Psoas muscle (tissue), 7 donors: ENCODE measurements at regions not wholly inside any gene's neighbourhood (a gene's known extent, or its start where the extent isn't known, plus 50 kb on each side); places are given as distances from the start of the nearest gene placed in this dataset.

ENCODE experiments used
- ATAC-seq, 4 donors: fragments of 200-7000 bp; cut with Tn5 transposase; one replicate each; pipeline ENCODE4 v1.9.1; 2020; ENCODE audit warnings: moderate library complexity in 3 of 4, mild to moderate bottlenecking in 2 of 4
- DNase-seq, 2 donors: peaks; one replicate each; pipeline ENCODE4 v3.0.0-alpha.2; 2020
- H3K27ac ChIP-seq: fragments of 200-600 bp; one replicate; pipeline ENCODE4 v1.8.0; 2022
- H3K27me3 ChIP-seq, 3 donors: fragments of 200-600 bp in 1 of 3; one replicate each; pipeline versions ENCODE4 v1.6.1 to v1.8.0; 2013 to 2022; ENCODE audit warnings: low read length in 2 of 3, mild to moderate bottlenecking in 2 of 3, moderate library complexity in 1 of 3; ENCODE audit not compliant: insufficient read depth in 3 of 3
- H3K36me3 ChIP-seq, 2 donors: fragments of 200-600 bp in 1 of 2; one replicate each; pipeline versions ENCODE4 v1.6.1 to v1.8.0; 2013 to 2022; ENCODE audit warnings: low read depth in 1 of 2, mild to moderate bottlenecking in 1 of 2, moderate library complexity in 1 of 2; ENCODE audit not compliant: insufficient read depth in 1 of 2
- H3K4me1 ChIP-seq: fragments of 200-600 bp; one replicate; pipeline ENCODE4 v1.8.0; 2022
- H3K4me3 ChIP-seq: fragments of 200-600 bp; one replicate; pipeline ENCODE4 v1.8.0; 2022; ENCODE audit warnings: mild to moderate bottlenecking
- H3K9me3 ChIP-seq: fragments of 200-600 bp; one replicate; pipeline ENCODE4 v1.8.0; 2022
- CTCF ChIP-seq: fragments of 200-600 bp; IDR thresholded peaks from one replicate; pipeline ENCODE4 v1.8.0; 2022; ENCODE audit warnings: antibody characterized with exemption
- WGBS, 3 donors: extraction: QIAGEN DNeasy Blood & Tissue Kit; methylation state at CpG; one replicate each; pipeline versions ENCODE4 v1.1.6 to v1.1.7; 2013; 5-methylcytosine and 5-hydroxymethylcytosine counted together
- intact Hi-C, 2 donors: fragments of 100-400 bp; cut with DNase I; formaldehyde crosslinking; loops; one replicate each; pipeline versions ENCODE4 v1.11.0 to v1.14.2; 2022
- donor health status: healthy with polysubstance abuse.
- donor health status: DM: no; HTN: no; CAD: no; lungs with moderate emphysema.
- donor health status: Bipolar disorder and iron deficiency.
- donor health status: healthy.
- donor health status: DM: yes; HTN: yes; CAD: no.
- donor health status: DM: no; HTN: no; CAD: no.
- donor health status: DM: yes; HTN: yes; CAD: no.

GRCh38 chrX:10900585-10901289 is 210.4 kb upstream of the HCCS start:
- intact Hi-C loops = no loop called here
- H3K9me3 ChIP-seq = peaks cover 1% of the 10 kb centered on the region
- H3K36me3 ChIP-seq = no peaks in the 10 kb centered on the region
- no peak overlapping the region for H3K4me3 ChIP-seq
- no peak for TF ChIP-seq CTCF
- DNase-seq = no peak
- no peak overlapping the region for H3K27ac ChIP-seq
- no peaks in the 10 kb centered on the region for H3K27me3 ChIP-seq
- ATAC-seq = no peak
- H3K4me1 ChIP-seq = no peaks in the 10 kb centered on the region
- WGBS, 3 donors = 35 to 54% (median 49%) methylated on average over 4 of the region's 4 CpGs

GRCh38 chrX:10901290-10901633 is 209.9 kb upstream of the HCCS start:
- intact Hi-C loops = no loop called here
- DNase-seq (no peak), ATAC-seq (no peak)
- 66 to 92% (median 90%) methylated on average over 1 of the region's 1 CpG for WGBS, 3 donors
- no peak for TF ChIP-seq CTCF
- no peaks in the 10 kb centered on the region for H3K27me3 ChIP-seq
- H3K27ac ChIP-seq = no peak overlapping the region
- H3K9me3 ChIP-seq = peaks cover 3% of the 10 kb centered on the region
- H3K4me3 ChIP-seq = no peak overlapping the region
- H3K36me3 ChIP-seq = no peaks in the 10 kb centered on the region
- no peaks in the 10 kb centered on the region for H3K4me1 ChIP-seq

- Histone ChIP-seq H3K36me3 (no peaks in the 10 kb centered on the region), H3K27me3 (no peaks in the 10 kb centered on the region), H3K4me1 (no peaks in the 10 kb centered on the region), H3K27ac (no peak overlapping the region), H3K9me3 (peaks cover 10% of the 10 kb centered on the region), H3K4me3 (no peak overlapping the region)
- intact Hi-C loops = no loop called here
- ATAC-seq = peak in 1 of 4 donors; percentile 30
- TF ChIP-seq CTCF = no peak
- WGBS, 3 donors = 76 to 90% (median 87%) methylated on average over 2 of the region's 2 CpGs
- no peak for DNase-seq
Measured at GRCh38 chrX:10902001-10902400, 209.1 kb upstream of the HCCS start.

GRCh38 chrX:10903523-10903922 is 207.6 kb upstream of the HCCS start:
- ATAC-seq (peak in 1 of 4 donors; percentile 54), DNase-seq (no peak)
- no peak overlapping the region for H3K4me3 ChIP-seq
- no peaks in the 10 kb centered on the region for H3K4me1 ChIP-seq
- no peaks in the 10 kb centered on the region for H3K36me3 ChIP-seq
- TF ChIP-seq CTCF = no peak
- no peaks in the 10 kb centered on the region for H3K27me3 ChIP-seq
- intact Hi-C loops = no loop called here
- H3K9me3 ChIP-seq = peaks cover 14% of the 10 kb centered on the region
- no peak overlapping the region for H3K27ac ChIP-seq

GRCh38 chrX:10904220-10904619 is 206.9 kb upstream of the HCCS start:
- no peak for TF ChIP-seq CTCF
- Histone ChIP-seq H3K27ac (no peak overlapping the region), H3K27me3 (no peaks in the 10 kb centered on the region), H3K9me3 (peaks cover 14% of the 10 kb centered on the region), H3K4me1 (no peaks in the 10 kb centered on the region), H3K4me3 (no peak overlapping the region), H3K36me3 (no peaks in the 10 kb centered on the region)
- no peak for ATAC-seq
- intact Hi-C loops = no loop called here
- DNase-seq = no peak
- 36 to 58% (median 49%) methylated on average over 2 of the region's 2 CpGs for WGBS, 3 donors
